ENCODE measurements at regions not wholly inside any gene's neighbourhood (a gene's known extent, or its start where the extent isn't known, plus 50 kb on each side); places are given as distances from the start of the nearest gene placed in this dataset.

GRCh38 chr18:10242936-10243680, 211.3 kb upstream of the APCDD1 start:
- in situ Hi-C loops (cut with HindIII; ENCODE audit: low pct_ligation_motif_present, low sequenced_read_pairs) = no loop called here
- no peak for TF ChIP-seq CTCF (IDR thresholded peaks at IDR 0.05; ENCODE audit: low read depth, low read length, missing control alignments)

GRCh38 chr18:10244341-10244740, 210.1 kb upstream of the APCDD1 start:
- no peak for TF ChIP-seq CTCF (IDR thresholded peaks at IDR 0.05; ENCODE audit: low read depth, low read length, missing control alignments)
- Histone ChIP-seq H3K36me3 (replicated peaks) (no peaks in the 10 kb centered on the region), H3K27me3 (replicated peaks) (no peaks in the 10 kb centered on the region), H3K4me3 (ENCODE audit: low read depth, low read length) (no peak overlapping the region), H3K27ac (no peak overlapping the region)
- in situ Hi-C loops (cut with HindIII; ENCODE audit: low pct_ligation_motif_present, low sequenced_read_pairs) = no loop called here
- no peak for DNase-seq

More at GRCh38 chr18:10242936-10243680, 211.3 kb upstream of the APCDD1 start:
- Histone ChIP-seq H3K36me3 (replicated peaks) (no peaks in the 10 kb centered on the region), H3K27ac (no peak overlapping the region), H3K4me3 (ENCODE audit: low read depth, low read length) (no peak overlapping the region), H3K27me3 (replicated peaks) (no peaks in the 10 kb centered on the region)
- no peak for DNase-seq

- no peak for TF ChIP-seq CTCF (IDR thresholded peaks at IDR 0.05; ENCODE audit: low read depth, low read length, missing control alignments)
- no peak overlapping the region for H3K27ac ChIP-seq
- DNase-seq = no peak
These were observed 209.2 kb upstream of the APCDD1 start for GRCh38 chr18:10245031-10245845.

GRCh38 chr18:10245846-10246175, 208.6 kb upstream of the APCDD1 start:
- Histone ChIP-seq H3K36me3 (replicated peaks) (no peaks in the 10 kb centered on the region), H3K27ac (no peak overlapping the region), H3K4me3 (ENCODE audit: low read depth, low read length) (no peak overlapping the region), H3K27me3 (replicated peaks) (no peaks in the 10 kb centered on the region)
- no peak for DNase-seq
- no peak for TF ChIP-seq CTCF (IDR thresholded peaks at IDR 0.05; ENCODE audit: low read depth, low read length, missing control alignments)
- in situ Hi-C loops (cut with HindIII; ENCODE audit: low pct_ligation_motif_present, low sequenced_read_pairs) = no loop called here

More at GRCh38 chr18:10245031-10245845, 209.2 kb upstream of the APCDD1 start:
- Histone ChIP-seq H3K4me3 (ENCODE audit: low read depth, low read length) (no peak overlapping the region), H3K36me3 (replicated peaks) (no peaks in the 10 kb centered on the region), H3K27me3 (replicated peaks) (no peaks in the 10 kb centered on the region)
- in situ Hi-C loops (cut with HindIII; ENCODE audit: low pct_ligation_motif_present, low sequenced_read_pairs) = no loop called here

- in situ Hi-C loops (cut with HindIII; ENCODE audit: low pct_ligation_motif_present, low sequenced_read_pairs) = no loop called here
- DNase-seq = no peak
These were observed 207.3 kb upstream of the APCDD1 start for GRCh38 chr18:10247021-10247741.

More at GRCh38 chr18:10247021-10247741, 207.3 kb upstream of the APCDD1 start:
- Histone ChIP-seq H3K36me3 (replicated peaks) (no peaks in the 10 kb centered on the region), H3K27me3 (replicated peaks) (no peaks in the 10 kb centered on the region), H3K4me3 (ENCODE audit: low read depth, low read length) (no peak overlapping the region), H3K27ac (no peak overlapping the region)
- TF ChIP-seq CTCF (IDR thresholded peaks at IDR 0.05; ENCODE audit: low read depth, low read length, missing control alignments) = no peak

All from brain microvascular endothelial cell (primary cell).